Mesenchymal stem cell (in vitro differentiated cells and primary cell): ENCODE measurements at regions not wholly inside any gene's neighbourhood (a gene's known extent, or its start where the extent isn't known, plus 50 kb on each side); places are given as distances from the start of the nearest gene placed in this dataset.

ENCODE experiments used
- DNase-seq: peaks from one replicate; pipeline ENCODE4 v3.0.0-alpha.2; 2013
- H2AFZ ChIP-seq: one replicate; pipeline ENCODE4 v1.6.1; 2013; ENCODE audit warnings: low read depth, mild to moderate bottlenecking, control low read depth, inconsistent platforms, low read length, moderate library complexity
- H2AK5ac ChIP-seq: 2 replicates; pipeline ENCODE4 v1.6.1; 2013; ENCODE audit warnings: low read length, moderate library complexity, mild to moderate bottlenecking, inconsistent platforms; ENCODE audit not compliant: severe bottlenecking
- H2BK120ac ChIP-seq: one replicate; pipeline ENCODE4 v1.6.1; 2013; ENCODE audit warnings: low read depth, mild to moderate bottlenecking, inconsistent platforms, low read length, moderate library complexity
- H2BK12ac ChIP-seq, 2 experiments: one replicate each; pipeline ENCODE4 v1.6.1; 2013; ENCODE audit warnings: inconsistent platforms in 2 of 2, low read length in 2 of 2, mild to moderate bottlenecking in 2 of 2, moderate library complexity in 2 of 2, control low read depth in 1 of 2
- H2BK15ac ChIP-seq: one replicate; pipeline ENCODE4 v1.6.1; 2013; ENCODE audit warnings: mild to moderate bottlenecking, low read depth, inconsistent platforms; ENCODE audit not compliant: poor library complexity, severe bottlenecking
- H2BK5ac ChIP-seq: 2 replicates; pipeline ENCODE4 v1.6.1; 2013; ENCODE audit warnings: low read depth, mild to moderate bottlenecking, low read length, control low read depth, inconsistent platforms; ENCODE audit not compliant: poor library complexity, severe bottlenecking
- H3K14ac ChIP-seq, 2 experiments: one replicate each; pipeline ENCODE4 v1.6.1; 2013; ENCODE audit warnings: inconsistent platforms in 2 of 2, low read length in 2 of 2, control low read depth in 1 of 2, mild to moderate bottlenecking in 1 of 2, moderate library complexity in 1 of 2
- H3K18ac ChIP-seq, 2 experiments: one replicate each; pipeline ENCODE4 v1.6.1; 2013; ENCODE audit warnings: inconsistent platforms in 2 of 2, low read length in 2 of 2, control low read depth in 1 of 2, low read depth in 1 of 2, mild to moderate bottlenecking in 1 of 2
- H3K23ac ChIP-seq, 2 experiments: one replicate each; pipeline ENCODE4 v1.6.1; 2013; ENCODE audit warnings: inconsistent platforms in 2 of 2, low read length in 2 of 2, mild to moderate bottlenecking in 2 of 2, moderate library complexity in 2 of 2, control low read depth in 1 of 2
- H3K27ac ChIP-seq: 2 replicates; pipeline ENCODE4 v1.5.1; 2013; ENCODE audit warnings: mild to moderate bottlenecking, moderate library complexity, low read length, control low read depth, inconsistent platforms; ENCODE audit not compliant: poor library complexity, severe bottlenecking
- H3K27me3 ChIP-seq, 2 experiments: 2 replicates each; pipeline versions ENCODE4 v1.6.1 to v1.7.0; 2013; ENCODE audit warnings: low read length in 2 of 2, mild to moderate bottlenecking in 2 of 2, moderate library complexity in 2 of 2, control low read depth in 1 of 2, inconsistent platforms in 1 of 2; ENCODE audit not compliant: control insufficient read depth in 1 of 2, insufficient read depth in 1 of 2
- H3K36me3 ChIP-seq, 2 experiments: 2 replicates each; pipeline versions ENCODE4 v1.6.1 to v1.7.0; 2013; ENCODE audit warnings: low read length in 2 of 2, control low read depth in 1 of 2, inconsistent platforms in 1 of 2, low read depth in 1 of 2, mild to moderate bottlenecking in 1 of 2; ENCODE audit not compliant: insufficient read depth in 2 of 2, control insufficient read depth in 1 of 2
- H3K4ac ChIP-seq, 2 experiments: one replicate each; pipeline ENCODE4 v1.6.1; 2013; ENCODE audit warnings: inconsistent platforms in 2 of 2, low read length in 2 of 2, mild to moderate bottlenecking in 2 of 2, moderate library complexity in 2 of 2, control low read depth in 1 of 2, low read depth in 1 of 2
- H3K4me1 ChIP-seq: 2 replicates; pipeline ENCODE4 v1.6.1; 2013; ENCODE audit warnings: low read depth, low read length, control low read depth; ENCODE audit not compliant: control insufficient read depth, insufficient read depth
- H3K4me2 ChIP-seq: 2 replicates; pipeline ENCODE4 v1.6.1; 2013; ENCODE audit warnings: low read length, mild to moderate bottlenecking, inconsistent platforms; ENCODE audit not compliant: poor library complexity, severe bottlenecking
- H3K4me3 ChIP-seq, 2 experiments: 2 replicates each; pipeline versions ENCODE4 v1.5.1 to v1.7.0; 2013; ENCODE audit warnings: low read length in 2 of 2, mild to moderate bottlenecking in 2 of 2, control low read depth in 1 of 2, low read depth in 1 of 2; ENCODE audit not compliant: insufficient read depth in 1 of 2
- H3K79me1 ChIP-seq: replicated peaks from 2 replicates; pipeline ENCODE4 v1.6.1; 2013; ENCODE audit warnings: mild to moderate bottlenecking, control low read depth, low read length, inconsistent platforms; ENCODE audit not compliant: poor library complexity, severe bottlenecking
- H3K9ac ChIP-seq: 2 replicates; pipeline ENCODE4 v1.7.0; 2013; ENCODE audit warnings: mild to moderate bottlenecking, low read length, moderate library complexity
- H3K9me3 ChIP-seq: 2 replicates; pipeline ENCODE4 v1.7.0; 2013; ENCODE audit warnings: mild to moderate bottlenecking, low read length; ENCODE audit not compliant: control insufficient read depth
- H4K8ac ChIP-seq: one replicate; pipeline ENCODE4 v1.6.1; 2013; ENCODE audit warnings: inconsistent platforms, mild to moderate bottlenecking, low read length, moderate library complexity
- H4K91ac ChIP-seq: one replicate; pipeline ENCODE4 v1.6.1; 2013; ENCODE audit warnings: mild to moderate bottlenecking, low read length, inconsistent platforms
- WGBS: methylation state at CpG from one replicate; pipeline ENCODE4 v1.1.7; 2013; ENCODE audit warnings: mixed read lengths; 5-methylcytosine and 5-hydroxymethylcytosine counted together

- Histone ChIP-seq H2BK12ac (no peak overlapping the region), H2BK5ac (no peak overlapping the region)
These were observed 73.7 kb upstream of the UMPS start for GRCh38 chr3:124656531-124656930.

GRCh38 chr3:124657138-124657537 is 73.1 kb upstream of the UMPS start:
- H3K9me3 ChIP-seq = no peaks in the 10 kb centered on the region
- H3K36me3 ChIP-seq = peaks cover 3 to 6% of the 10 kb centered on the region in 2 experiments
- H3K9ac ChIP-seq = no peak overlapping the region
- H2BK15ac ChIP-seq = no peak overlapping the region
- no peak overlapping the region for H2BK5ac ChIP-seq
- no peak overlapping the region for H3K4me3 ChIP-seq
- no peak overlapping the region for H3K23ac ChIP-seq
- H2BK120ac ChIP-seq = no peak overlapping the region
- H3K27ac ChIP-seq = no peak overlapping the region
- no peak overlapping the region for H3K18ac ChIP-seq
- no peak overlapping the region for H2AK5ac ChIP-seq
- H2AFZ ChIP-seq = no peak overlapping the region
- H2BK12ac ChIP-seq = no peak overlapping the region
- no peak overlapping the region for H3K4me2 ChIP-seq
- no peak overlapping the region for H4K8ac ChIP-seq
- peaks cover 5 to 22% of the 10 kb centered on the region in 2 experiments for H3K27me3 ChIP-seq
- H3K4me1 ChIP-seq = no peaks in the 10 kb centered on the region
- no peaks in the 10 kb centered on the region for H3K79me1 ChIP-seq
- DNase-seq = no peak
- H4K91ac ChIP-seq = no peak overlapping the region
- no peak overlapping the region for H3K4ac ChIP-seq
- H3K14ac ChIP-seq = no peak overlapping the region
- WGBS = 91% methylated on average over 4 of the region's 4 CpGs

More at GRCh38 chr3:124656531-124656930, 73.7 kb upstream of the UMPS start:
- Histone ChIP-seq H3K9me3 (no peaks in the 10 kb centered on the region), H3K4ac (no peak overlapping the region), H3K9ac (no peak overlapping the region), H3K4me1 (no peaks in the 10 kb centered on the region), H3K27ac (no peak overlapping the region), H2BK15ac (no peak overlapping the region), H3K4me2 (no peak overlapping the region), H3K4me3 (no peak overlapping the region), H4K8ac (no peak overlapping the region), H2BK120ac (no peak overlapping the region), H2AFZ (no peak overlapping the region), H3K36me3 (peaks cover 3 to 6% of the 10 kb centered on the region in 2 experiments), H2AK5ac (no peak overlapping the region), H4K91ac (no peak overlapping the region), H3K23ac (no peak overlapping the region), H3K18ac (no peak overlapping the region), H3K27me3 (peaks cover 5 to 22% of the 10 kb centered on the region in 2 experiments), H3K14ac (no peak overlapping the region), H3K79me1 (no peaks in the 10 kb centered on the region)
- WGBS = 94% methylated on average over 2 of the region's 7 CpGs
- DNase-seq = no peak

- no peak overlapping the region for H2AK5ac ChIP-seq
- no peak for DNase-seq
- no peak overlapping the region for H2BK120ac ChIP-seq
- no peak overlapping the region for H3K18ac ChIP-seq
- no peak overlapping the region for H3K27ac ChIP-seq
- H3K23ac ChIP-seq = no peak overlapping the region
- 89% methylated on average over 12 of the region's 12 CpGs for WGBS
- H3K36me3 ChIP-seq = peaks cover 3 to 6% of the 10 kb centered on the region in 2 experiments
- H2BK5ac ChIP-seq = no peak overlapping the region
- no peak overlapping the region for H3K4me2 ChIP-seq
- H2BK12ac ChIP-seq = no peak overlapping the region
- H4K8ac ChIP-seq = peak overlapping the region; percentile 32
- H3K4me1 ChIP-seq = no peaks in the 10 kb centered on the region
- no peak overlapping the region for H2AFZ ChIP-seq
- no peak overlapping the region for H3K14ac ChIP-seq
- peaks cover 5 to 22% of the 10 kb centered on the region in 2 experiments for H3K27me3 ChIP-seq
- no peaks in the 10 kb centered on the region for H3K79me1 ChIP-seq
- H3K4me3 ChIP-seq = no peak overlapping the region
- H3K9ac ChIP-seq = no peak overlapping the region
- no peak overlapping the region for H4K91ac ChIP-seq
- no peaks in the 10 kb centered on the region for H3K9me3 ChIP-seq
- H2BK15ac ChIP-seq = no peak overlapping the region
- no peak overlapping the region for H3K4ac ChIP-seq
These were observed 72.0 kb upstream of the UMPS start for GRCh38 chr3:124658270-124658669.

- H3K9me3 ChIP-seq = no peaks in the 10 kb centered on the region
- H2BK15ac ChIP-seq = no peak overlapping the region
- peaks cover 1% of the 10 kb centered on the region for H3K4me1 ChIP-seq
- no peak overlapping the region for H2AFZ ChIP-seq
- H3K23ac ChIP-seq = no peak overlapping the region
- no peak for DNase-seq
- H3K4ac ChIP-seq = no peak overlapping the region
- no peak overlapping the region for H3K18ac ChIP-seq
- H2BK12ac ChIP-seq = no peak overlapping the region
- H3K14ac ChIP-seq = no peak overlapping the region
- H4K8ac ChIP-seq = no peak overlapping the region
- no peak overlapping the region for H4K91ac ChIP-seq
- 100% methylated on average over 1 of the region's 1 CpG for WGBS
- no peak overlapping the region for H3K4me2 ChIP-seq
- H3K27ac ChIP-seq = no peak overlapping the region
- peaks cover 3 to 6% of the 10 kb centered on the region in 2 experiments for H3K36me3 ChIP-seq
- no peak overlapping the region for H2AK5ac ChIP-seq
- no peak overlapping the region for H3K4me3 ChIP-seq
- H3K27me3 ChIP-seq = peaks cover 5 to 22% of the 10 kb centered on the region in 2 experiments
- H2BK120ac ChIP-seq = no peak overlapping the region
- H3K79me1 ChIP-seq = no peaks in the 10 kb centered on the region
- no peak overlapping the region for H3K9ac ChIP-seq
- no peak overlapping the region for H2BK5ac ChIP-seq
These were observed 71.1 kb upstream of the UMPS start for GRCh38 chr3:124659175-124659574.
